H1 (cell line): ENCODE measurements at regions not wholly inside any gene's neighbourhood (a gene's known extent, or its start where the extent isn't known, plus 50 kb on each side); places are given as distances from the start of the nearest gene placed in this dataset.

Source experiments
- CTCF ChIA-PET: fragments of 300-600 bp; sonication (Branson Sonifier 250); formaldehyde crosslinking; loops from one replicate; lab custom pipeline; 2021; ENCODE audit not compliant: partially characterized antibody; lab: Charles Lee
- POLR2A ChIA-PET: fragments of 300-600 bp; sonication (Branson Sonifier 250); formaldehyde crosslinking; loops from one replicate; lab custom pipeline; 2021; ENCODE audit warnings: inconsistent platforms; ENCODE audit not compliant: partially characterized antibody; lab: Charles Lee
- DNase-seq, 2 experiments: peaks; one replicate each; pipeline versions ENCODE4 v3.0.0 to v3.0.0-alpha.2; 2010 to 2022; ENCODE audit warnings: low spot score in 2 of 2, low read depth in 1 of 2, mixed read lengths in 1 of 2
- FAIRE-seq: peaks from 2 replicates; lab custom pipeline; 2011; peaks lifted over from hg19 to GRCh38; lab: Jason Lieb, UNC
- H2AFZ ChIP-seq: 2 replicates; pipeline ENCODE4 v1.8.1; 2012; ENCODE audit warnings: low read length, inconsistent platforms
- H2AK5ac ChIP-seq: 2 replicates; pipeline ENCODE4 v1.6.1; 2013; ENCODE audit warnings: low read depth, low read length
- H2BK120ac ChIP-seq: replicated peaks from 2 replicates; pipeline ENCODE3; 2013; ENCODE audit warnings: low read depth, low read length, inconsistent platforms
- H2BK12ac ChIP-seq: 2 replicates; pipeline ENCODE4 v1.6.1; 2013; ENCODE audit warnings: low read depth, low read length
- H2BK15ac ChIP-seq: 2 replicates; pipeline ENCODE4 v1.6.1; 2013; ENCODE audit warnings: low read length
- H2BK20ac ChIP-seq: 2 replicates; pipeline ENCODE4 v1.6.1; 2013; ENCODE audit warnings: low read length
- H2BK5ac ChIP-seq: 2 replicates; pipeline ENCODE4 v1.6.1; 2013; ENCODE audit warnings: low read depth, low read length
- H3K14ac ChIP-seq: 2 replicates; pipeline ENCODE4 v1.6.1; 2013; ENCODE audit warnings: inconsistent platforms; ENCODE audit not compliant: insufficient read length
- H3K18ac ChIP-seq: 2 replicates; pipeline ENCODE4 v1.6.1; 2013; ENCODE audit warnings: low read length; ENCODE audit errors: extremely low read depth
- H3K23ac ChIP-seq: 2 replicates; pipeline ENCODE4 v1.6.1; 2013; ENCODE audit warnings: inconsistent platforms; ENCODE audit not compliant: insufficient read length
- H3K23me2 ChIP-seq: 2 replicates; pipeline ENCODE4 v1.6.1; 2013; ENCODE audit warnings: low read depth, low read length
- H3K27ac ChIP-seq: 2 replicates; pipeline ENCODE4 v1.6.1; 2011; ENCODE audit warnings: low read depth, low read length, inconsistent platforms
- H3K27me3 ChIP-seq, 4 experiments: replicated peaks in 1 of 4; 1 replicate in 1 of 4; 2 replicates in 3 of 4; pipeline versions ENCODE4 v1.6.1 to v1.8.1; 2011 to 2013; ENCODE audit warnings: low read length in 3 of 4, mild to moderate bottlenecking in 3 of 4, inconsistent platforms in 2 of 4, mixed read lengths in 2 of 4, moderate library complexity in 1 of 4; ENCODE audit not compliant: control insufficient read depth in 3 of 4, insufficient read depth in 3 of 4; ENCODE audit errors: extremely low read depth in 1 of 4
- H3K36me3 ChIP-seq, 4 experiments: 2 replicates each; pipeline versions ENCODE4 v1.6.1 to v1.8.1; 2011 to 2013; ENCODE audit warnings: mild to moderate bottlenecking in 4 of 4, low read length in 3 of 4, moderate library complexity in 2 of 4, control low read depth in 1 of 4, inconsistent platforms in 1 of 4; ENCODE audit not compliant: insufficient read depth in 4 of 4, control insufficient read depth in 2 of 4
- H3K4ac ChIP-seq: replicated peaks from 2 replicates; pipeline ENCODE3; 2013; ENCODE audit warnings: low read length, low read depth, mixed read lengths, inconsistent platforms; ENCODE audit not compliant: insufficient read length
- H3K4me1 ChIP-seq, 4 experiments: replicated peaks in 1 of 4; 1 replicate in 1 of 4; 2 replicates in 3 of 4; pipeline versions ENCODE4 v1.6.1 to v1.8.1; 2011 to 2013; ENCODE audit warnings: low read length in 3 of 4, inconsistent platforms in 2 of 4, mixed read lengths in 1 of 4; ENCODE audit not compliant: insufficient read depth in 4 of 4, control insufficient read depth in 3 of 4
- H3K4me2 ChIP-seq, 2 experiments: 2 replicates each; pipeline versions ENCODE4 v1.6.1 to v1.8.1; 2011 to 2013; ENCODE audit warnings: low read depth in 2 of 2, low read length in 2 of 2, control low read depth in 1 of 2, inconsistent platforms in 1 of 2, mild to moderate bottlenecking in 1 of 2; ENCODE audit not compliant: insufficient read depth in 1 of 2
- H3K4me3 ChIP-seq, 4 experiments: fragments of 200-600, 300-600 bp in 1 of 4; sonication (generic), shearing (Covaris generic), sonication (Bioruptor Twin) in 1 of 4; 2 replicates each; pipeline versions ENCODE4 v1.5.1 to v1.8.1; 2011 to 2016; ENCODE audit warnings: low read length in 4 of 4, low read depth in 3 of 4, control low read depth in 2 of 4, inconsistent platforms in 2 of 4, mild to moderate bottlenecking in 2 of 4, mixed read lengths in 1 of 4, moderate library complexity in 1 of 4; ENCODE audit not compliant: insufficient read depth in 2 of 4; ENCODE audit errors: extremely low read depth in 1 of 4
- H3K56ac ChIP-seq: replicated peaks from 2 replicates; pipeline ENCODE3; 2013; ENCODE audit warnings: low read depth, mild to moderate bottlenecking, mixed read lengths, low read length, inconsistent platforms; ENCODE audit not compliant: insufficient read length
- H3K79me1 ChIP-seq: 2 replicates; pipeline ENCODE4 v1.6.1; 2013; ENCODE audit warnings: low read depth, low read length, control low read depth
- H3K79me2 ChIP-seq, 2 experiments: 2 replicates each; pipeline versions ENCODE4 v1.6.1 to v1.8.1; 2012 to 2013; ENCODE audit warnings: low read length in 2 of 2, mild to moderate bottlenecking in 2 of 2, inconsistent platforms in 1 of 2; ENCODE audit not compliant: insufficient read depth in 2 of 2, control insufficient read depth in 1 of 2
- H3K9ac ChIP-seq, 4 experiments: replicated peaks in 1 of 4; 1 replicate in 1 of 4; 2 replicates in 3 of 4; pipeline versions ENCODE4 v1.6.1 to v1.8.1; 2011 to 2013; ENCODE audit warnings: low read depth in 3 of 4, low read length in 3 of 4, control low read depth in 2 of 4, mild to moderate bottlenecking in 2 of 4, moderate library complexity in 2 of 4, inconsistent platforms in 1 of 4; ENCODE audit errors: extremely low read depth in 1 of 4
- H3K9me3 ChIP-seq, 2 experiments: 2 replicates each; pipeline versions ENCODE4 v1.6.1 to v1.8.1; 2012 to 2013; ENCODE audit warnings: mild to moderate bottlenecking in 2 of 2, moderate library complexity in 2 of 2, control low read depth in 1 of 2, inconsistent platforms in 1 of 2, low read depth in 1 of 2, low read length in 1 of 2, mixed read lengths in 1 of 2; ENCODE audit not compliant: insufficient read depth in 2 of 2
- H4K20me1 ChIP-seq, 2 experiments: replicated peaks in 1 of 2; 2 replicates each; pipeline versions ENCODE3 to v1.8.1; 2011 to 2013; ENCODE audit warnings: inconsistent platforms in 2 of 2, low read length in 2 of 2, mild to moderate bottlenecking in 1 of 2; ENCODE audit not compliant: insufficient read depth in 2 of 2, control insufficient read depth in 1 of 2
- H4K5ac ChIP-seq: 2 replicates; pipeline ENCODE4 v1.6.1; 2013; ENCODE audit warnings: low read length, low read depth, mixed read lengths, inconsistent platforms; ENCODE audit not compliant: insufficient read length
- H4K8ac ChIP-seq: 2 replicates; pipeline ENCODE4 v1.8.0; 2013; ENCODE audit warnings: mild to moderate bottlenecking, moderate library complexity, low read length, inconsistent platforms; ENCODE audit not compliant: insufficient read depth; ENCODE audit errors: extremely low read depth
- H4K91ac ChIP-seq: replicated peaks from 2 replicates; pipeline ENCODE3; 2013; ENCODE audit warnings: low read length, mixed read lengths, inconsistent platforms; ENCODE audit not compliant: insufficient read length
- MAFK ChIP-seq: IDR thresholded peaks from 2 replicates; pipeline ENCODE4 v1.6.1; 2012; ENCODE audit warnings: low read depth, mild to moderate bottlenecking, improper control_type of control experiment, low read length
- SIX5 ChIP-seq: IDR thresholded peaks from 2 replicates; pipeline ENCODE4 v1.6.1; 2011; ENCODE audit warnings: mild to moderate bottlenecking, low read depth, low read length
- WGBS, 2 experiments: shearing (Covaris generic) in 1 of 2; methylation state at CpG; one replicate each; pipeline versions ENCODE4 v1.1.6 to v1.1.7; 2013 to 2015; ENCODE audit warnings: low lambda C conversion rate in 2 of 2, mixed read lengths in 2 of 2, inconsistent platforms in 1 of 2, low coverage in 1 of 2, missing lambda C conversion rate in 1 of 2; ENCODE audit not compliant: insufficient replicate concordance in 2 of 2, insufficient coverage in 1 of 2, insufficient read length in 1 of 2; ENCODE audit errors: extremely low coverage in 1 of 2, missing lambda C conversion rate in 1 of 2; 5-methylcytosine and 5-hydroxymethylcytosine counted together

DNA sequence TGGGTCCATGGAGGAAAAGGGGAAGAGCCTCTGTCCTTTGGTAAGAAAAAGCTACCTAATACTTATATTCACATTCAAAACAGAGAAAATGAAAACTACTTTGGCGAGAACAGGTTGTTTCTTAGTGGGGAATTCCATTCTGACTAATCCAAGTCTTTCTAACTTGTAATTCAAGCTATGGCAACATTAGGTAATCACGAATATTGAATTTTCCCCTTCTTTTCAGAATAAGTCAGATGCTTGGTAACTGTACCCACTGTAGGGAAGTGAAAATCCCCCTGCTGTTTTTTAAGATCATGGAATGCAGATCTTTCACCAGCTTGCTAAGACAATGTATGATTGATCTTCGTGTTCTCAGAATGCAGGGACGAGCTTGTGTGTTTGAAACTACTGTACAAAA is 384.4 kb downstream of the TCERG1L start:
- Histone ChIP-seq H3K36me3 (no peaks in the 10 kb centered on the region; a peak in 1 of 8 replicates), H3K23me2 (peaks cover 20% of the 10 kb centered on the region; the same call in 1 of the 2 replicates), H2BK20ac (no peak overlapping the region), H3K23ac (no peak overlapping the region), H3K18ac (no peak overlapping the region), H2BK15ac (no peak overlapping the region), H2AK5ac (no peak overlapping the region), H2AFZ (no peak overlapping the region), H4K5ac (no peak overlapping the region), H2BK5ac (no peak overlapping the region), H3K4me3 (no peak overlapping the region), H3K4ac (no peak overlapping the region), H3K56ac (no peak overlapping the region), H3K9ac (no peak overlapping the region), H3K79me1 (no peaks in the 10 kb centered on the region), H3K79me2 (no peaks in the 10 kb centered on the region), H3K14ac (no peak overlapping the region), H3K27me3 (no peaks in the 10 kb centered on the region), H3K4me2 (no peak overlapping the region), H2BK12ac (no peak overlapping the region), H3K4me1 (peaks cover 0 to 6% (median 2%) of the 10 kb centered on the region in 4 experiments; a peak in 3 of 7 replicates), H4K20me1 (peaks cover 0 to 13% of the 10 kb centered on the region in 2 experiments), H4K8ac (no peak overlapping the region), H3K9me3 (no peaks in the 10 kb centered on the region), H4K91ac (no peak overlapping the region), H3K27ac (no peak overlapping the region), H2BK120ac (no peak overlapping the region)
- FAIRE-seq (no peak), DNase-seq (no peak)
- POLR2A ChIA-PET = interaction anchor here (0.6 kb wide), 1 partner anchor 14 kb away, joined by 3 read pairs; no protein-coding TSS in a partner anchor
- CTCF ChIA-PET = interaction anchor here (0.6 to 1.3 kb wide), 3 partner anchors 11 to 356 kb away, joined by 3 read pairs; no protein-coding TSS in a partner anchor
- 84% methylated on average over 4 of the region's 4 CpGs; no CpG with 5 or more reads in 1 of the 2 experiments for WGBS, 2 experiments
- TF ChIP-seq SIX5 (no peak), MAFK (no peak)
